Activated CD8-positive, alpha-beta memory T cell treated with anti-CD3 and anti-CD28 coated beads, Interleukin-2, amount 50 U/mL, for 24 hours (primary cell): ENCODE measurements at regions not wholly inside any gene's neighbourhood (a gene's known extent, or its start where the extent isn't known, plus 50 kb on each side); places are given as distances from the start of the nearest gene placed in this dataset.

Experiments
- DNase-seq: peaks from one replicate; pipeline ENCODE4 v3.0.0-alpha.2; 2020; ENCODE audit errors: extremely low read depth

DNA sequence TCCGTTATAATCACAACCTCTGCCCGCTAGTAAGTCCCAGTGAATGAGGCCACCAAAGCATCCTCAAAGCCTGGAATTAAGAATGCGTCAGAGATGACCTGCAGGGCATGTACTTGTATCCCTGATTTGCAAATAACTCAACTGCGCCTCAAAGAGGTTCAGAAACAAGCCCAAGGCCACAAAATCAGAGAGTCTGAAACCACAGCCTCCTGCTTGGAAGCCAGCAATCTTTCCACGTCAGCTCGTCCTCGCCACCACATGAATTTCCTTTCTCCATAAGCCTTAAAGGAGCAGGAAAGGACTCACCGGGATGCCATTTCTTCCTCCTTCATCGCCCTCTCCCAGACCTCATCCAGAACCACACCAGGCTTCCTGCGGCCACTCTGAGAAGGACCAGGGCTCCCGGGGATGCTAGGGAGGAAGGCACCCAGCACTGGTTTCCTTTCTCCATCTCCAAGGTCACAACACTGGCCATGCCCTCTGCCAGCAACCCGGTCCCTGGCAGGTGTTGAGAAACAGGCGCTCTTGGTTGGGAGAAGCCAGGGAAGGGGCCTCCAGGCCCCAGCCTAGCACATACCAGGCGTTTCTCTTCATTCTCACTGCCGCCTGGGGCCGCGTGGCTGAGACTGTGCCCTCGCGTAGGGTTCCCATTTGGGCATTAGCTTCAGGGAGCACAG lies 191.2 kb upstream of the DIO3 start:
- no peak for DNase-seq

GRCh38 chr14:101370593-101371569 lies 190.4 kb upstream of the DIO3 start:
- DNase-seq: no peak

- no peak for DNase-seq
Measured at GRCh38 chr14:101371799-101372793, 189.2 kb upstream of the DIO3 start.

GRCh38 chr14:101372894-101373620 lies 188.2 kb upstream of the DIO3 start:
- DNase-seq: no peak

DNA sequence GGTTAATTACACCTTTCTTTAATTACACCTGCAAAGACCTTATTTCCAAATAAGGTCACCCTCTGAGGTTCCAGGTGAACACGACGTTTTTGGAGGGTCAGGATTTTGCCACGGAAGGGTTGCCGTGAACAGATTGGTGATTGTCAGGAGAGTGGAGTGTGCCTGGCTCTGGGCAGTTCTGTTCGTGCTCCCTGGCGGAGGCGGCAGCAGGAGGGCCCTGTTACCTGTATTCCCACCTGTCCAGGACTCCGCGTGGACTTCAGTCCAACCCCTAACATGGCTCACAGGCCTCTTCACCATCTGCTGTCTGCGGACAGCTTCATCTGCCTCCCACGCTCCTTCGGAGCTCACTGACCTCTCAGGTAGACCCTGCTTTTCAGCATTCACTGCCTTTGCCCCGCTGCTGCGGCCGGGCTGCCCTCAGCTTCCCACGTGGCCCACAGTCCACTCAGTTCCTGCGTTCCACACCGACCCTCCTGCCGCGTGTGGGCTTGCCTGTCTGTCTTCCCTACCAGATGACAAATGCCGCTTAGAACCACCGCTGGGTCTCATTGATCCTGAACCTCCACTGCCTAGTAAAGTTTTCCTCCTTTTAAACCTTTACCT lies 187.5 kb upstream of the DIO3 start:
- no peak for DNase-seq

GRCh38 chr14:101374373-101375338 lies 186.6 kb upstream of the DIO3 start:
- DNase-seq: no peak

DNA sequence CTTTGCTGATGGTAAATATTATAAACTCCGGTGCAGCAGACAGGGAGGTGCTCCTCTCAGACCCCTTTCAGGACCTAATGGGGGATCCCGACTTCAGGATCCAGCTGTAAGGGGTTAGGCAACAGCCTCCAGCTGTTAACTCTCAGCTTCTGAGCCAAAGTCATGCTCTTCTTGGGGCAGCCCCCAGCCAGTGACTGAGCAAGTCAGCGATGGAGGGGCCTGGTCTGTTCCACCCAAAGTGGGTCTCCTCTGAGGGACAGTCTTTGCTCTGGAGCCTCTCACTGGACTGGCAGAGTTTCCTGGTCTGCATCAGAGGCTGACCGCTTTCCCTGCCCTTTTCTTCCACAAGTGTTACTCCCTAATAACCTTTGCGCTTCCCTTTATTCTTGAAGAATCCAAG lies 184.2 kb upstream of the DIO3 start:
- no peak for DNase-seq

DNA sequence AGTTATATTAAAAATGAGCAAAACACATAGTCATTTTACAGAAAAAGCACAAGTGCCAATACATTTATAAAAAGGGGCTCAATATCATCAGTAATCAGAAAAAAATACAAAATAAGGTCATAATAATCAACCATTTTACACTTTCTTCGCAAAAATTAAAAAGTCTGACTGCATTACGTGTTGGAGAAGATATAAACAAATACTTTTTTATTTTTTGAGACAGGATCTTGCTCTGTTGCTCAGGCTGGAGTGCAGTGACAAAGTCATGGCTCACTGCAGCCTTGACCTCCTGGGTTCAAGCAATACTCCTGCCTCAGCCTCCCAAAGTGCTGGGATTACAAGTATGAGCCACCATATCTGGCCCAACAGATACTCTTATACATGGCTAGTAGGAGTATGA lies 181.5 kb upstream of the DIO3 start:
- no peak for DNase-seq

GRCh38 chr14:101380512-101380911 lies 180.8 kb upstream of the DIO3 start:
- no peak for DNase-seq

DNA sequence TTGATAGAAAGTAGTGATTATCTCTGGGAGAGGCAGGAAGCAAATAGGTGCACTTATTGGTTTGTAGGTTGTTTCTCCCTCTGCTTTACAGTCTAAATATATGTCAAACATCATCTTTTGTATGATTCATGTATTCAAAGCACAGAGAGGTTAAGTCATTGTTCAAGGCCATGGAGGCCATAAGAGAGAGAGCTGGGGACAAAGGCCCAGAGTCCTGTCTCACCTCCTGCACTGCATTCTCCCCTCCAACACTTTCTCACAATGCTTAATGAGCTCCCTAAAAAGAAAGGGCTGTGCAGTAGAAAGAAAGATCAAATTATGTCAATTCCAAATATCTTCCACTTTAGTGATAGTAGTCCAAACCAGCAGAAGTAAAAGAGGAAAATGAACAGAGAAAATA lies 180.4 kb upstream of the DIO3 start:
- DNase-seq: no peak

DNA sequence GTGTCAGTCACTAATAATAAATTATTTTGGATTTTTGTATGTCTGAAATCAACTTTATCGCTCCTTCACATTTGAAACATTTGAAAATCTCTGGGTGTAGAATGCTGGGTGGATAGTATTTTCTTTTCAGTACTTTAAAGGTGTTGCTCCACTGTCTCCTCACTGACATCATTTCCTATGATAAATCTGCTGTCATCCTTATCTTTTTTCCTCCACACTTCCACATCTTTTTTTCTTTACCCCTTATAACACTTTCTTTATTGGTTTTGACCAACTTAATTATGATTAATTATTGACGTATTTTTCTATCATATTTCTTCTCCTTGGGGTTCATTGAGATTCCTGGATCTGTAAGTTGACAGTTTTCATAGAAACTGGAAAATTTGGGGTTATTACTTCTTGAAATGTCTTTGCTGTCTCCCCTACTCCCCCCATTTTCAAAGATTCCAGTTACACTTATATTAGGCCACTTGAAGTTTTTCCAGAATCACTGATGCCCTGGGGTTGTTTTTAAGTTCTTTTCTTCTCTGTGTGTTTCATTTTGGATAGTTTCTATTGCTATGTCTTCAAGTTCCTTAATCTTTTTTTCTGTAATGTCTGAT lies 177.5 kb upstream of the DIO3 start:
- no peak for DNase-seq

GRCh38 chr14:101394374-101394773 lies 166.9 kb upstream of the DIO3 start:
- no peak for DNase-seq

DNA sequence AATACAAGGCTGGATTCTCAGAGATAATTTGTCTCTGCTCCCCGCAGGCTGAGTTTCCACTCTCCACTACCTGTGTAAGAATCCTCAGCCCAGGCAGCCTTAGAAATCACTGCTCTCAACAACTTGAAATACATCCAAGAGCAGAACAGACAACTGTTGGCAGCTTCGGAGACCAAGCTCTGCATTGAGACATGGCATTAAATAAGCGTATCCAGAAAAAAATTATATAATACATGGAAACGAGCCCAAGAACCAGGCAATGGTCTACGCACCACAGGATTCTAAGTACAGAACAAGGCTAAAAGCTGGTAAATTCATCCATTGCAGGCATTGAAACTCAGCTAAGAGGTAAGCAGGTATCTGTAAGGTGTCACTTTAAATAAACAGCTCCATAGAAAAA lies 165.5 kb upstream of the DIO3 start:
- DNase-seq: no peak

DNA sequence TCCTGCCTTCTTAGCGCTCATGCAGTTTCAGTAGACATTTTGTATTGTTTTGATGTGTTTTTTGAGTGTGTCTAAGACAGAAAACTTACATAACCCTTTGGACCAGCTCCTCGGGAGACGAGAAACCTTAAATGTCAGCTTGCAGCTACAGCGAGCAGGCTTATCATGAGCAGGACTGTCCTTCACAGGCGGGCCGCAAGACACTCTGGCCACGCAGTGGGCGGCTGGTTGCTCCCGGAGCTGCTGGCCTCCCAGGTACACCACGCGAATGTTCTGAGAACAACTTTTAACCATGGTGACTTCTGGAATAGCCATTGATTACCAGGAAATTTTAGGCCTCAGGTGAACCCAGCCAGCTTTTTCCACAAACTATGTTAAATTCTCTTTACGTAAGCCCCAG lies 164.1 kb upstream of the DIO3 start:
- DNase-seq: no peak

DNA sequence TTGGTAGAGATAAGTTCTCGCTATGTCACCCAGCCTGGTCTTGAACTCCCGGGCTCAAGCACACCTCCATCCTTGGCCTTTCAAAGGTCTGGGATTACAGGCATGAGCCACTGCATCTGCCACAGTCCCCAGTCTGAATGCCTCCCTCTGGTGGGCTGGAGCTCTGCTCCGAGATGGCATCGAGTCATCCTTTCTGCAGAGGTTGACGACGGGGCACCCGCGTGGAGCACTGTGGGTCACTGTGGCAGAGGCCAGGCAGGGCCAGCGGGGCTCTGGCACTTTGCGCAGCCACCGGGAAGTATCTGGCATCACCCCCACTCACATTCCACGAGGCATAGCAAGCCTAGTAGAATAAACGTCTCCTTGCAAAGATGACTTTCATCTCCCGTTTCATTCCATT lies 163.3 kb upstream of the DIO3 start:
- no peak for DNase-seq

GRCh38 chr14:101399737-101400517 lies 161.4 kb upstream of the DIO3 start:
- DNase-seq: no peak

DNA sequence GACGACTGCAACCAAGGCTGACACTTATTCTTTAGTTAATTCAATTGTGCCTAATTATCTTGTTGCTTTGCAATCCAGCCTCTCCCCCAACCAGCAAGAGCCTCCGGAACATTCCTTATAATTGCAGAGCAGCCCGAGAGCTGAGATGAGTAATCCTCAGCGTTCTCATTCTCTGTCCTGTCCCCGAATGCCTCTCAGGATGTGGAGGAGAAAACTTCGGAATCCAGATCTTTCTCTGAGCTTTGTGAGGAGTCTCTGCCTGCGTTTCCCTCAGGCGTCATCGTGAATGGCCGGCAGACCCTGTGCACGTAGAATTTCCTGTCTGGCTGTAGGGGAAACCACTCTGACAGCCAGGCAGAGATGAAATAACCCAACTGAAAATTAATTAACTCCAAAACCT lies 160.5 kb upstream of the DIO3 start:
- no peak for DNase-seq

DNA sequence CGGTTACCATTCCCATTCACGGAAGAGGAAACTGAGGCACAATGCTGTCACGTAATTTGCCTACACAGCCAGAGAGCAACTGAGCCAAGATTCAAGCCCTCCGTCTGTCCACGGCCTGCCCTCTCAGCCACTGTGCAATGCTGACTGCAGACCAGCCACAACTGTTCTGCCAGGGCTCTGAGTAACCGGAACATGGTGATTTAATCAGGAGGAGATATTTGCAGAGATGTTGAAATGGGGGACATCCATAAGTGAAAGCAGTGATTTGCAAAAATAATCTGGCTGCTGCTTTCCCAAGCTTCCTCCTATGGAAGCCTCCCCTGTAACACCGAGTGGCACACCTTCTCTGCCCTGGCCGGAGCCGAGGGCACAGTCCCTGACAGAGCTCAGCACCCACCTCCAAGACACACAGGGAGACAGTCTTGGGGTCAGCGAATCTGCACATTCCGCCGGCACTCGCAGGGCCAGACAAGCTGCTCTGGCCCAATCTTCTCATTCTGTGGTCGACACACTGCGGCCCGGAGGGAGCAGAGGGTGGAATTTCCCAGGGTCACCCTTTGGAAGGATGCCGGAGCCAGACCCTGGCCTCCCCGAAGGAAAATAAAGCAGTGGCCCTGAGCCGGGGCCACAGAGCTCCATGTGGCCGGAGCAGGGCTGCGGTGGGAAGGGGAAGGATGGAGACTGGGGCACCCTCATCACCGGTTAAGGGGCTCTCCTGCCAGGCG lies 158.2 kb upstream of the DIO3 start:
- DNase-seq: no peak
